Neural cell (in vitro differentiated cells): ENCODE measurements at regions not wholly inside any gene's neighbourhood (a gene's known extent, or its start where the extent isn't known, plus 50 kb on each side); places are given as distances from the start of the nearest gene placed in this dataset.

Experiments
- H2AFZ ChIP-seq: fragments of 200-600, 300-800 bp; sonication (generic), shearing (Covaris generic); 2 replicates; pipeline ENCODE4 v1.6.0; 2014; ENCODE audit warnings: low read depth, mild to moderate bottlenecking, antibody characterized with exemption, low read length, moderate library complexity
- H3F3A ChIP-seq: fragments of 200-600 bp; shearing (Covaris generic); 2 replicates; pipeline ENCODE4 v1.6.1; 2016; ENCODE audit warnings: mild to moderate bottlenecking, moderate library complexity, mixed read lengths, antibody characterized with exemption, low read length; ENCODE audit not compliant: insufficient read depth, poor library complexity, severe bottlenecking
- H3K27ac ChIP-seq: fragments of 200-600, 300-800 bp; sonication (generic), shearing (Covaris generic); 2 replicates; pipeline ENCODE4 v1.5.1; 2014; ENCODE audit warnings: mild to moderate bottlenecking, low read length, moderate library complexity
- H3K27me3 ChIP-seq: fragments of 300-800, 200-600 bp; sonication (generic), shearing (Covaris generic); 2 replicates; pipeline ENCODE4 v1.6.0; 2014; ENCODE audit warnings: mild to moderate bottlenecking, low read depth, low read length, moderate library complexity; ENCODE audit not compliant: insufficient read depth
- H3K36me3 ChIP-seq: fragments of 300-800, 200-600 bp; sonication (generic), shearing (Covaris generic); 2 replicates; pipeline ENCODE4 v1.5.1; 2014; ENCODE audit warnings: mild to moderate bottlenecking, antibody characterized with exemption, low read length, moderate library complexity; ENCODE audit not compliant: insufficient read depth
- H3K4me2 ChIP-seq: fragments of 300-800, 200-600 bp; sonication (generic), shearing (Covaris generic); 2 replicates; pipeline ENCODE4 v1.6.0; 2014; ENCODE audit warnings: mild to moderate bottlenecking, low read length
- H3K4me3 ChIP-seq: fragments of 300-800, 200-600 bp; sonication (generic), shearing (Covaris generic); 2 replicates; pipeline ENCODE4 v1.5.1; 2014; ENCODE audit warnings: mild to moderate bottlenecking, low read length, moderate library complexity
- H3K79me2 ChIP-seq: fragments of 200-600 bp; shearing (Covaris generic); replicated peaks from 2 replicates; pipeline ENCODE4 v1.6.0; 2014; ENCODE audit warnings: mild to moderate bottlenecking, low read length, moderate library complexity; ENCODE audit not compliant: insufficient read depth
- H3K9ac ChIP-seq: fragments of 300-800, 200-600 bp; sonication (generic), shearing (Covaris generic); 2 replicates; pipeline ENCODE4 v1.6.1; 2016; ENCODE audit warnings: mild to moderate bottlenecking, low read length, mixed read lengths
- H3K9me2 ChIP-seq: fragments of 200-600 bp; shearing (Covaris generic); 2 replicates; pipeline ENCODE4 v1.6.1; 2016; ENCODE audit warnings: mild to moderate bottlenecking, low read length, mixed read lengths; ENCODE audit not compliant: insufficient read depth
- H3K9me3 ChIP-seq: fragments of 200-600, 300-800 bp; sonication (generic), shearing (Covaris generic); 2 replicates; pipeline ENCODE4 v1.6.1; 2016; ENCODE audit warnings: mild to moderate bottlenecking, mixed run types, low read length, moderate library complexity, mixed read lengths
- H4K20me1 ChIP-seq: fragments of 200-600 bp; shearing (Covaris generic); 2 replicates; pipeline ENCODE4 v1.6.1; 2016; ENCODE audit warnings: mild to moderate bottlenecking, mixed run types; ENCODE audit not compliant: insufficient read depth
- EP300 ChIP-seq: fragments of 450-650 bp; conservative IDR thresholded peaks from 2 replicates; pipeline ENCODE4 v1.6.1; 2014; ENCODE audit warnings: antibody characterized with exemption, mild to moderate bottlenecking, moderate library complexity; ENCODE audit not compliant: poor library complexity, severe bottlenecking
- EZH2 ChIP-seq: fragments of 200-600, 300-800 bp; shearing (Covaris generic), sonication (generic); IDR thresholded peaks from 2 replicates; pipeline ENCODE4 v1.6.1; 2014; ENCODE audit warnings: antibody characterized with exemption, low read length, borderline replicate concordance, mild to moderate bottlenecking; ENCODE audit not compliant: insufficient read depth, poor library complexity, severe bottlenecking
- MXI1 ChIP-seq: fragments of 450-650 bp; conservative IDR thresholded peaks from 2 replicates; pipeline ENCODE4 v1.6.1; 2014; ENCODE audit warnings: antibody characterized with exemption, mild to moderate bottlenecking; ENCODE audit not compliant: poor library complexity, severe bottlenecking
- POLR2AphosphoS5 ChIP-seq: IDR thresholded peaks from 2 replicates; pipeline ENCODE4 v1.6.1; 2012
- RAD21 ChIP-seq: fragments of 450-650 bp; conservative IDR thresholded peaks from 2 replicates; pipeline ENCODE4 v1.6.1; 2014; ENCODE audit warnings: antibody characterized with exemption, mild to moderate bottlenecking, moderate library complexity
- SMC3 ChIP-seq: fragments of 450-650 bp; conservative IDR thresholded peaks from 2 replicates; pipeline ENCODE4 v1.6.1; 2014; ENCODE audit warnings: antibody characterized with exemption, mild to moderate bottlenecking, moderate library complexity; ENCODE audit not compliant: poor library complexity
- TAF1 ChIP-seq: IDR thresholded peaks from 2 replicates; pipeline ENCODE4 v1.6.1; 2012; ENCODE audit warnings: low read depth
- TF ChIP-seq, protein P1 (sequence below): fragments of 450-650 bp; IDR thresholded peaks from 2 replicates; pipeline ENCODE4 v1.5.1; 2014; ENCODE audit warnings: antibody characterized with exemption, mild to moderate bottlenecking, moderate library complexity; ENCODE audit not compliant: poor library complexity, severe bottlenecking
- TF ChIP-seq, protein P2 (sequence below): IDR thresholded peaks from 2 replicates; pipeline ENCODE4 v1.6.1; 2012; ENCODE audit warnings: borderline replicate concordance

DNA sequence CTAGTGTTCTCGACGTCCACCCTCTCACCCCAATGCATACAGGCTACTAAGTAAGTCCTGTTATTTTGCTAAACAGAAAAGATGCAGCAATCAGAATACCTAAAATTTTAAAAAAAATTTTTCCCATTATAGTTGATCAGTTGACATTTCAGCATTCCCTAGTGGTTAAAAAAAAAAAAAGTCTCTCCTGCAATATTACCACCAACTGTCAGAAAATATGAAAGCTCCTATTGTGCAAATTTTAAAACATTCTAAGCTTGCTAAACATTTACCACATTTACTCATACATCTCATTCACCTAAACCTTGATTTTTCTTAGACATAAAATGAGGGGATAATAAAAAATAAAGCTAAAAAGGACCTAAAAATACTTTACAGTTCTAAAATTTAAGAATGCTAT is 165.6 kb downstream of the AVL9 start:
- Histone ChIP-seq H3K9me3 (no peaks in the 10 kb centered on the region), H3K9ac (no peak overlapping the region), H3F3A (no peaks in the 10 kb centered on the region), H2AFZ (no peak overlapping the region), H3K4me3 (no peak overlapping the region), H3K36me3 (no peaks in the 10 kb centered on the region), H3K9me2 (no peaks in the 10 kb centered on the region), H3K79me2 (no peaks in the 10 kb centered on the region), H3K27me3 (no peaks in the 10 kb centered on the region), H4K20me1 (no peaks in the 10 kb centered on the region), H3K4me2 (no peak overlapping the region), H3K27ac (no peak overlapping the region)
- TF ChIP-seq MXI1 = no peak
- TF ChIP-seq EZH2 = no peak
- no peak for TF ChIP-seq TAF1
- TF ChIP-seq POLR2AphosphoS5 = no peak
- TF ChIP-seq, protein P1, sequence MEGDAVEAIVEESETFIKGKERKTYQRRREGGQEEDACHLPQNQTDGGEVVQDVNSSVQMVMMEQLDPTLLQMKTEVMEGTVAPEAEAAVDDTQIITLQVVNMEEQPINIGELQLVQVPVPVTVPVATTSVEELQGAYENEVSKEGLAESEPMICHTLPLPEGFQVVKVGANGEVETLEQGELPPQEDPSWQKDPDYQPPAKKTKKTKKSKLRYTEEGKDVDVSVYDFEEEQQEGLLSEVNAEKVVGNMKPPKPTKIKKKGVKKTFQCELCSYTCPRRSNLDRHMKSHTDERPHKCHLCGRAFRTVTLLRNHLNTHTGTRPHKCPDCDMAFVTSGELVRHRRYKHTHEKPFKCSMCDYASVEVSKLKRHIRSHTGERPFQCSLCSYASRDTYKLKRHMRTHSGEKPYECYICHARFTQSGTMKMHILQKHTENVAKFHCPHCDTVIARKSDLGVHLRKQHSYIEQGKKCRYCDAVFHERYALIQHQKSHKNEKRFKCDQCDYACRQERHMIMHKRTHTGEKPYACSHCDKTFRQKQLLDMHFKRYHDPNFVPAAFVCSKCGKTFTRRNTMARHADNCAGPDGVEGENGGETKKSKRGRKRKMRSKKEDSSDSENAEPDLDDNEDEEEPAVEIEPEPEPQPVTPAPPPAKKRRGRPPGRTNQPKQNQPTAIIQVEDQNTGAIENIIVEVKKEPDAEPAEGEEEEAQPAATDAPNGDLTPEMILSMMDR = no peak
- no peak for TF ChIP-seq SMC3
- no peak for TF ChIP-seq EP300
- TF ChIP-seq RAD21 = no peak
- TF ChIP-seq, protein P2, sequence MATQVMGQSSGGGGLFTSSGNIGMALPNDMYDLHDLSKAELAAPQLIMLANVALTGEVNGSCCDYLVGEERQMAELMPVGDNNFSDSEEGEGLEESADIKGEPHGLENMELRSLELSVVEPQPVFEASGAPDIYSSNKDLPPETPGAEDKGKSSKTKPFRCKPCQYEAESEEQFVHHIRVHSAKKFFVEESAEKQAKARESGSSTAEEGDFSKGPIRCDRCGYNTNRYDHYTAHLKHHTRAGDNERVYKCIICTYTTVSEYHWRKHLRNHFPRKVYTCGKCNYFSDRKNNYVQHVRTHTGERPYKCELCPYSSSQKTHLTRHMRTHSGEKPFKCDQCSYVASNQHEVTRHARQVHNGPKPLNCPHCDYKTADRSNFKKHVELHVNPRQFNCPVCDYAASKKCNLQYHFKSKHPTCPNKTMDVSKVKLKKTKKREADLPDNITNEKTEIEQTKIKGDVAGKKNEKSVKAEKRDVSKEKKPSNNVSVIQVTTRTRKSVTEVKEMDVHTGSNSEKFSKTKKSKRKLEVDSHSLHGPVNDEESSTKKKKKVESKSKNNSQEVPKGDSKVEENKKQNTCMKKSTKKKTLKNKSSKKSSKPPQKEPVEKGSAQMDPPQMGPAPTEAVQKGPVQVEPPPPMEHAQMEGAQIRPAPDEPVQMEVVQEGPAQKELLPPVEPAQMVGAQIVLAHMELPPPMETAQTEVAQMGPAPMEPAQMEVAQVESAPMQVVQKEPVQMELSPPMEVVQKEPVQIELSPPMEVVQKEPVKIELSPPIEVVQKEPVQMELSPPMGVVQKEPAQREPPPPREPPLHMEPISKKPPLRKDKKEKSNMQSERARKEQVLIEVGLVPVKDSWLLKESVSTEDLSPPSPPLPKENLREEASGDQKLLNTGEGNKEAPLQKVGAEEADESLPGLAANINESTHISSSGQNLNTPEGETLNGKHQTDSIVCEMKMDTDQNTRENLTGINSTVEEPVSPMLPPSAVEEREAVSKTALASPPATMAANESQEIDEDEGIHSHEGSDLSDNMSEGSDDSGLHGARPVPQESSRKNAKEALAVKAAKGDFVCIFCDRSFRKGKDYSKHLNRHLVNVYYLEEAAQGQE = no peak

DNA sequence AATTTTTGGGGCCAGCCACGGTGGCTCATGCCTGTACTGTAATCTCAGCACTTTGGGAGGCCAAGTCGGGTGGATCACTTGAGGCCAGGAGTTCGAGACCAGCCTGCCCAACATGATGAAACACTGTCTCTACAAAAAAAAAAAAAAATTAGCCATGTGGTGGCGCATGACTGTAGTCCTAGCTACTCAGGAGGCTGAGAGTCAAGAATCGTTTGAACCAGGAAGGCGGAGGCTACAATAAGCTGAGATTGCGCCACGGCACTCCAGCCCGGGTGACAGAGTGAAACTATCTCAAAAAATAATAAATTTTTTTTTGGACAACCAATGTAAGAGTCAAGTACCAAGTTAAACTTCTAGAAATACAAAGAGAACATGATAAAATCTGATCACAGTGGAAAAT is 164.6 kb downstream of the AVL9 start:
- Histone ChIP-seq H3K9me3 (no peaks in the 10 kb centered on the region), H2AFZ (no peak overlapping the region)
- TF ChIP-seq, protein P2 = no peak
- TF ChIP-seq EP300 (no peak), POLR2AphosphoS5 (no peak), EZH2 (no peak), MXI1 (no peak), SMC3 (no peak), RAD21 (no peak), TAF1 (no peak)
- TF ChIP-seq, protein P1 = no peak

More for the DNA sequence above, 164.6 kb downstream of the AVL9 start:
- no peak overlapping the region for H3K9ac ChIP-seq
- H4K20me1 ChIP-seq = no peaks in the 10 kb centered on the region
- H3K27me3 ChIP-seq = no peaks in the 10 kb centered on the region
- H3K27ac ChIP-seq = no peak overlapping the region
- H3K9me2 ChIP-seq = no peaks in the 10 kb centered on the region
- no peaks in the 10 kb centered on the region for H3F3A ChIP-seq
- no peaks in the 10 kb centered on the region for H3K79me2 ChIP-seq
- no peaks in the 10 kb centered on the region for H3K36me3 ChIP-seq
- no peak overlapping the region for H3K4me2 ChIP-seq
- no peak overlapping the region for H3K4me3 ChIP-seq
